SK-N-SH (cell line): ENCODE measurements at regions not wholly inside any gene's neighbourhood (a gene's known extent, or its start where the extent isn't known, plus 50 kb on each side); places are given as distances from the start of the nearest gene placed in this dataset.

Experiments used
- CTCF ChIA-PET: fragments of 300-600, 350-600 bp; formaldehyde crosslinking; extraction: SDS; loops from one replicate; lab custom pipeline; 2021; lab: Yijun Ruan, JAX
- POLR2A ChIA-PET: fragments of 350-600 bp; sonication (Branson Sonifier 250); formaldehyde crosslinking; extraction: SDS; loops from one replicate; lab custom pipeline; 2020; ENCODE audit warnings: antibody characterized with exemption, inconsistent platforms; lab: Yijun Ruan, JAX
- DNase-seq: peaks from one replicate; pipeline ENCODE4 v3.0.0; 2012
- H2AFZ ChIP-seq: fragments of 200-600 bp; sonication (generic); 2 replicates; pipeline ENCODE4 v1.8.1; 2016; ENCODE audit warnings: antibody characterized with exemption, mild to moderate bottlenecking, low read depth
- H3F3A ChIP-seq: fragments of 200-600 bp; sonication (generic); replicated peaks from 2 replicates; pipeline ENCODE3; 2016; ENCODE audit warnings: antibody characterized with exemption, mild to moderate bottlenecking; ENCODE audit not compliant: insufficient read depth
- H3K27ac ChIP-seq, 2 experiments: fragments of 200-500 bp in 1 of 2; fragments of 200-600 bp in 1 of 2; sonication (Bioruptor generic) in 1 of 2; sonication (generic), shearing (Covaris generic) in 1 of 2; 2 replicates each; pipeline versions ENCODE4 v1.5.1 to v1.6.1; 2014 to 2016; ENCODE audit warnings: low read depth in 2 of 2, inconsistent platforms in 1 of 2, low read length in 1 of 2, mild to moderate bottlenecking in 1 of 2, mixed read lengths in 1 of 2
- H3K27me3 ChIP-seq: fragments of 200-600 bp; sonication (generic), shearing (Covaris generic); 2 replicates; pipeline ENCODE4 v1.6.1; 2016; ENCODE audit warnings: mixed run types; ENCODE audit not compliant: insufficient read depth
- H3K36me3 ChIP-seq, 2 experiments: fragments of 200-500 bp in 1 of 2; fragments of 200-600 bp in 1 of 2; sonication (Bioruptor generic) in 1 of 2; sonication (generic) in 1 of 2; replicated peaks in 1 of 2; 2 replicates each; pipeline versions ENCODE3 to v1.5.1; 2014 to 2016; ENCODE audit warnings: low read length in 1 of 2, mild to moderate bottlenecking in 1 of 2; ENCODE audit not compliant: insufficient read depth in 2 of 2, control insufficient read depth in 1 of 2
- H3K4me1 ChIP-seq, 2 experiments: fragments of 200-500 bp in 1 of 2; fragments of 200-600 bp in 1 of 2; sonication (Bioruptor generic) in 1 of 2; sonication (generic), shearing (Covaris generic) in 1 of 2; 2 replicates each; pipeline versions ENCODE4 v1.5.1 to v1.6.1; 2014 to 2016; ENCODE audit warnings: low read depth in 1 of 2, low read length in 1 of 2, mixed run types in 1 of 2; ENCODE audit not compliant: insufficient read depth in 2 of 2, control insufficient read depth in 1 of 2
- H3K4me2 ChIP-seq: fragments of 200-600 bp; sonication (generic), shearing (Covaris generic); 2 replicates; pipeline ENCODE4 v1.6.1; 2017; ENCODE audit warnings: mixed run types
- H3K4me3 ChIP-seq, 2 experiments: fragments of 200-500 bp in 1 of 2; fragments of 200-600 bp in 1 of 2; sonication (Bioruptor generic) in 1 of 2; sonication (generic), shearing (Covaris generic) in 1 of 2; 2 replicates each; pipeline versions ENCODE4 v1.5.1 to v1.8.1; 2014 to 2016; ENCODE audit warnings: low read depth in 2 of 2, inconsistent platforms in 1 of 2, low read length in 1 of 2, mild to moderate bottlenecking in 1 of 2, mixed read lengths in 1 of 2, moderate library complexity in 1 of 2
- H3K79me2 ChIP-seq: fragments of 200-600 bp; sonication (generic); 2 replicates; pipeline ENCODE4 v1.8.1; 2017; ENCODE audit warnings: mild to moderate bottlenecking; ENCODE audit not compliant: insufficient read depth
- H3K9ac ChIP-seq: fragments of 200-600 bp; sonication (generic); 2 replicates; pipeline ENCODE4 v1.6.1; 2017; ENCODE audit warnings: mixed run types
- H3K9me2 ChIP-seq: fragments of 200-600 bp; sonication (generic); 2 replicates; pipeline ENCODE4 v1.6.1; 2017; ENCODE audit warnings: mixed run types
- H3K9me3 ChIP-seq: fragments of 200-600 bp; sonication (generic); 2 replicates; pipeline ENCODE4 v1.6.1; 2017; ENCODE audit warnings: mixed run types, mild to moderate bottlenecking, moderate library complexity
- H4K20me1 ChIP-seq: fragments of 200-600 bp; sonication (generic); 2 replicates; pipeline ENCODE4 v1.6.1; 2017; ENCODE audit warnings: mild to moderate bottlenecking, mixed run types; ENCODE audit not compliant: insufficient read depth
- CHD2 ChIP-seq: fragments of 150-350 bp; IDR thresholded peaks from 2 replicates; pipeline ENCODE4 v1.6.1; 2018; ENCODE audit warnings: low read length; ENCODE audit not compliant: partially characterized antibody
- EP300 ChIP-seq, 2 experiments: IDR thresholded peaks; 2 replicates each; pipeline versions ENCODE4 v1.4.0 to v1.6.1; 2012; ENCODE audit warnings: borderline replicate concordance in 1 of 2, low read depth in 1 of 2, low read length in 1 of 2
- FOSL2 ChIP-seq: IDR thresholded peaks from 2 replicates; pipeline ENCODE4 v1.4.0; 2012; ENCODE audit warnings: low read depth, mild to moderate bottlenecking, moderate library complexity, borderline replicate concordance
- FOXJ3 ChIP-seq: sonication (generic); formaldehyde crosslinking; IDR thresholded peaks from 2 replicates; pipeline ENCODE4 v1.5.1; 2020; ENCODE audit warnings: mild to moderate bottlenecking, missing genetic modification reagents
- GABPA ChIP-seq: IDR thresholded peaks from 2 replicates; pipeline ENCODE4 v1.4.0; 2012; ENCODE audit warnings: low read depth, mild to moderate bottlenecking
- NRF1 ChIP-seq: IDR thresholded peaks from 2 replicates; pipeline ENCODE4 v1.6.1; 2012; ENCODE audit warnings: low read depth, mild to moderate bottlenecking, low read length
- RAD21 ChIP-seq: IDR thresholded peaks from 2 replicates; pipeline ENCODE4 v1.6.1; 2012; ENCODE audit warnings: mild to moderate bottlenecking, low read length
- RFX5 ChIP-seq: IDR thresholded peaks from 2 replicates; pipeline ENCODE4 v1.6.1; 2012; ENCODE audit warnings: mild to moderate bottlenecking, improper control_type of control experiment, low read length
- SIN3A ChIP-seq: IDR thresholded peaks from 2 replicates; pipeline ENCODE4 v1.6.1; 2012; ENCODE audit warnings: low read depth, mild to moderate bottlenecking, low read length, moderate library complexity, borderline replicate concordance
- TEAD4 ChIP-seq: IDR thresholded peaks from 2 replicates; pipeline ENCODE4 v1.4.0; 2012; ENCODE audit warnings: mild to moderate bottlenecking, borderline replicate concordance; ENCODE audit not compliant: insufficient read depth
- WGBS: methylation state at CpG from one replicate; pipeline ENCODE4 v1.1.6; 2017; ENCODE audit warnings: low lambda C conversion rate; 5-methylcytosine and 5-hydroxymethylcytosine counted together
- TF ChIP-seq, protein P1 (sequence below): fragments of 150-350 bp; IDR thresholded peaks from 2 replicates; pipeline ENCODE4 v1.6.1; 2017; ENCODE audit warnings: antibody characterized with exemption, low read length, low read depth, borderline replicate concordance

DNA sequence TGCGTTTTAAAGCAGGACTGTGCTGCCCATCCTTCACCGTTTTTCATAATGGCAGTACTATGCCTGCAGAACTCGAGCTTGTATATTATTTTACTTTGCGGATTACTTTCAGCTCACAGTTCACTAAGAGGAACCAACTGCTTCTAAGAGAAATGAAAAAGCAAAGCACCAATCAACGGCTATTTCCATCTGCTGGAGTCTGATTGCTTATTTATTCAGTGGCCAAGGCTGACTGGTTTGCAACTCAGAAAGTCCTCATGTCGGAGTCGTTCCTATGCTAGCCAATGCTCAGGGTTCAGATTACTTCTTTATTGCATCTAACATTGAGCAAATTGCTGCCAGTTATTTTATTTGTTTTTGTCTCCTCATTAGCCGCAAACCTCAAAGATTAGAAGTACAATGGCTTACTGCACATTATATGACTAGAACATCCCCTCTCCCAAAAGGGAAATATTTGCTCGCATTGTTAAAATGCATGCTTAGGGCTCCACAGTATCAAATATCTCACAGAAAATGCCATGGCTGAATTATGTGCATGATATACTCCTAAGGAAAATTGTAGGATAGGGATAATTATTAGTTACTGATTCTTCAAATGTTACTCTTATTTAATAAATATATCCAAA, 1628.2 kb upstream of the ADGRL3 start (continued):
- TF ChIP-seq, protein P1, sequence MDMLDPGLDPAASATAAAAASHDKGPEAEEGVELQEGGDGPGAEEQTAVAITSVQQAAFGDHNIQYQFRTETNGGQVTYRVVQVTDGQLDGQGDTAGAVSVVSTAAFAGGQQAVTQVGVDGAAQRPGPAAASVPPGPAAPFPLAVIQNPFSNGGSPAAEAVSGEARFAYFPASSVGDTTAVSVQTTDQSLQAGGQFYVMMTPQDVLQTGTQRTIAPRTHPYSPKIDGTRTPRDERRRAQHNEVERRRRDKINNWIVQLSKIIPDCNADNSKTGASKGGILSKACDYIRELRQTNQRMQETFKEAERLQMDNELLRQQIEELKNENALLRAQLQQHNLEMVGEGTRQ = no peak

DNA sequence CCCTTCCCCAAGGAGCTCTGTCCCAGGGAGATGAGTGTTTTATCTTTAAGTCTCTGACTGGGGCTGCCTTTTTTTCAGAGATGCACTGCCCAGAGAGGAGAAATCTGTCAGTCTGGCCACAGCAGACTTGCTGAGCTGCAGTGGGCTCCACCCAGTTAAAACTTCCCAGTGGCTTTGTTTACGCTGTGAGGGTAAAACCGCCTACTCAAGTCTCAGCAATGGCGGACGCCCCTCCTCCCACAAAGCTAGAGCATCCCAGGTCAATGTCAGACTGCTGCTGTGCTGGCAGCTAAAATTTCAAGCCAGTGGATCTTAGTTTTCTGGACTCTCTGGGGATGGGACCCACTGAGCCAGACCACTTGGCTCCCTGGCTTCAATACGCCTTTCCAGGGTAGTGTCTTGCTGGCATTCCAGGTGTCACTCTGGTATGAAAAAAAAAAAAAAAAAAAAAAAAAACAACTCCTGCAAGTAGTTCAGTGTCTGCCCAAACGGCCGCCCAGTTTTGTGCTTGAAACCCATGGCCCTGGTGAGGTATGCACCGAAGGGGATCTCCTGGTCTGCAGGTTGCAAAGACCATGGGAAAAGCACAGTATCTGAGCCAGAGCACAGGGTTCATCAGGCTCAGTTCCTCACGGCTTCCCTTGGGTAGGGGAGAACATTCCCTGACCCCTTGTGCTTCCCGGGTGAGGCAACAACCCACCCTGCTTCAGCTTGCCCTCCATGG, 1616.1 kb upstream of the ADGRL3 start:
- no peaks in the 10 kb centered on the region for H3K27me3 ChIP-seq
- H3K27ac ChIP-seq = no peak overlapping the region
- ChIA-PET CTCF (interaction anchor here (0.6 kb wide), 1 partner anchor 20 kb away, joined by 3 read pairs; no protein-coding TSS in a partner anchor), POLR2A (no interaction called here)
- no peak for DNase-seq
- no peaks in the 10 kb centered on the region for H3K36me3 ChIP-seq
- no peak overlapping the region for H3K4me3 ChIP-seq
- no peaks in the 10 kb centered on the region for H3F3A ChIP-seq
- no peaks in the 10 kb centered on the region for H3K9me3 ChIP-seq
- H2AFZ ChIP-seq = no peak overlapping the region
- WGBS = 28% methylated on average over 9 of the region's 10 CpGs
- TF ChIP-seq FOSL2 (no peak), CHD2 (no peak), TEAD4 (no peak), SIN3A (no peak), RAD21 (no peak), FOXJ3 (CRISPR knock-in tag) (no peak), NRF1 (no peak), GABPA (no peak)
- H3K4me1 ChIP-seq = no peaks in the 10 kb centered on the region
- H3K4me2 ChIP-seq = no peak overlapping the region
- H3K9me2 ChIP-seq = no peaks in the 10 kb centered on the region
- H4K20me1 ChIP-seq = no peaks in the 10 kb centered on the region
- H3K9ac ChIP-seq = no peak overlapping the region
- no peaks in the 10 kb centered on the region for H3K79me2 ChIP-seq

DNA sequence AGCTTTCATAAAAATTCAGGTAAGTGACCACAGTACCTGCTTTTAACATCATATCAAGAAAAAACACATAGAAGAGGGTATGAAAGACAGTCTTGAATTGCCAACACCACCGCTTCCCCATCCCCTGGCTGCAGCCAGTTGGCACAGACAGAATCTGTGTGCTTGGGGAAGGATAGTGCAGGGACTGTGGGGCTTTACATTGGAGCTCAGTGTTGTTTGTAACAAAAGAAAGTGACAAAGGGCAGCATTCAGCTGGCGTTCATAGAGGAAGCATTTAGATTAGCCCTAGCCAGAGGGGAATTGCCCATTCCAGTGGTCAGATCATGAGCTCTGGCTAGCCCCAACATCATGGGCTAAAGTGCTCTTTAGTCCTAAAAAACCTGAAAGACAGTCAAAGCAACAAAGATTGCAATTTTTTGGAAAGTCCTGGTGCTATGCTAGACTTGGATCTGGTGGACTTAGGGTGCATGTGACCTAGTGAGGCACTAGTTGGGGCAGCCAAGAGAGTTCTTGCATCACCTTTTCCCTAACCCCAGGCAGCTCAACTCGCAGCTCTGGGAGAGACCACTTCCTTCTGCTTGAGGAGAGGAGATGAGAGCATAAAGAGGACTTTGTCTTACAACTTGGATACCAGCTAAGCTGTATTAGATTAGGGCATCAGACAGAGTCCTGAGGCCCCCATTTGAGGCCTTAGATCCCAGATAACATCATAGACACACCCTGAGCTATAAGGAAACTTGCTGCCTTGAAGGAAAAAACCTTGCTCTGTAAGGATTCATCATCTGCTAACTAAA, 1602.4 kb upstream of the ADGRL3 start:
- CTCF ChIA-PET = no interaction called here
- WGBS = 10% methylated on average over 3 of the region's 3 CpGs
- no peak for DNase-seq
- no peak overlapping the region for H3K9ac ChIP-seq
- no peak overlapping the region for H3K4me3 ChIP-seq
- no peaks in the 10 kb centered on the region for H3K36me3 ChIP-seq
- POLR2A ChIA-PET = interaction anchor here (0.5 kb wide), 1 partner anchor 1553 kb away, joined by 3 read pairs; no protein-coding TSS in a partner anchor
- no peaks in the 10 kb centered on the region for H3K79me2 ChIP-seq
- H2AFZ ChIP-seq = no peak overlapping the region
- no peak overlapping the region for H3K27ac ChIP-seq
- no peaks in the 10 kb centered on the region for H3F3A ChIP-seq
- H3K4me1 ChIP-seq = no peaks in the 10 kb centered on the region
- no peaks in the 10 kb centered on the region for H3K27me3 ChIP-seq
- H4K20me1 ChIP-seq = no peaks in the 10 kb centered on the region
- no peaks in the 10 kb centered on the region for H3K9me2 ChIP-seq
- no peaks in the 10 kb centered on the region for H3K9me3 ChIP-seq
- TF ChIP-seq RFX5 = no peak
- TF ChIP-seq EP300 (IDR thresholded peaks at IDR 0.05; ENCODE audit: borderline replicate concordance in 1 of 2, low read depth in 1 of 2, low read length in 1 of 2) = no peak
- no peak overlapping the region for H3K4me2 ChIP-seq
